HEK293T (cell line): ENCODE measurements at regions not wholly inside any gene's neighbourhood (a gene's known extent, or its start where the extent isn't known, plus 50 kb on each side); places are given as distances from the start of the nearest gene placed in this dataset.

Experiments used
- BHLHE40 ChIP-seq: fragments of 450-650 bp; IDR thresholded peaks from 2 replicates; pipeline ENCODE4 v1.6.1; 2016; ENCODE audit warnings: mild to moderate bottlenecking, moderate library complexity, borderline replicate concordance
- CTBP1 ChIP-seq: fragments of 450-650 bp; IDR thresholded peaks from 2 replicates; pipeline ENCODE4 v1.6.1; 2016; ENCODE audit warnings: borderline replicate concordance
- ELF4 ChIP-seq: fragments of 450-650 bp; IDR thresholded peaks from 2 replicates; pipeline ENCODE4 v1.6.1; 2017; ENCODE audit warnings: antibody characterized with exemption
- FOXA1 ChIP-seq: fragments of 450-650 bp; IDR thresholded peaks from 2 replicates; pipeline ENCODE4 v1.6.1; 2016; ENCODE audit warnings: mild to moderate bottlenecking
- FOXK2 ChIP-seq: fragments of 450-650 bp; IDR thresholded peaks from 2 replicates; pipeline ENCODE4 v1.6.1; 2016; ENCODE audit warnings: mild to moderate bottlenecking
- FOXM1 ChIP-seq: fragments of 450-650 bp; IDR thresholded peaks from 2 replicates; pipeline ENCODE4 v1.6.1; 2017; ENCODE audit warnings: mild to moderate bottlenecking, borderline replicate concordance
- HDGF ChIP-seq: fragments of 450-650 bp; IDR thresholded peaks from 2 replicates; pipeline ENCODE4 v1.6.1; 2017; ENCODE audit warnings: antibody characterized with exemption, borderline replicate concordance
- LEF1 ChIP-seq: fragments of 450-650 bp; IDR thresholded peaks from 2 replicates; pipeline ENCODE4 v1.6.1; 2017; ENCODE audit warnings: mild to moderate bottlenecking, borderline replicate concordance
- NFRKB ChIP-seq: fragments of 450-650 bp; IDR thresholded peaks from 2 replicates; pipeline ENCODE4 v1.6.1; 2016; ENCODE audit warnings: mild to moderate bottlenecking, moderate library complexity
- SP1 ChIP-seq: fragments of 450-650 bp; IDR thresholded peaks from 2 replicates; pipeline ENCODE4 v1.6.1; 2017
- SUZ12 ChIP-seq: fragments of 450-650 bp; IDR thresholded peaks from 2 replicates; pipeline ENCODE4 v1.6.1; 2016; ENCODE audit warnings: mild to moderate bottlenecking
- TARDBP ChIP-seq: fragments of 450-650 bp; IDR thresholded peaks from 2 replicates; pipeline ENCODE4 v1.6.1; 2016
- ZNF384 ChIP-seq: fragments of 450-650 bp; IDR thresholded peaks from 2 replicates; pipeline ENCODE4 v1.6.1; 2016

- no peak for TF ChIP-seq BHLHE40
- no peak for TF ChIP-seq NFRKB
- no peak for TF ChIP-seq SP1
- no peak for TF ChIP-seq FOXK2
- TF ChIP-seq SUZ12 = no peak
- TF ChIP-seq FOXA1 = no peak
- no peak for TF ChIP-seq ELF4
- no peak for TF ChIP-seq LEF1
- no peak for TF ChIP-seq FOXM1
- TF ChIP-seq ZNF384 = no peak
- TF ChIP-seq HDGF = no peak
- TF ChIP-seq TARDBP = no peak
- no peak for TF ChIP-seq CTBP1
These were observed 680.9 kb downstream of the MAFB start for GRCh38 chr20:40008177-40008576.
